ENCODE measurements at regions not wholly inside any gene's neighbourhood (a gene's known extent, or its start where the extent isn't known, plus 50 kb on each side); places are given as distances from the start of the nearest gene placed in this dataset.

DNA sequence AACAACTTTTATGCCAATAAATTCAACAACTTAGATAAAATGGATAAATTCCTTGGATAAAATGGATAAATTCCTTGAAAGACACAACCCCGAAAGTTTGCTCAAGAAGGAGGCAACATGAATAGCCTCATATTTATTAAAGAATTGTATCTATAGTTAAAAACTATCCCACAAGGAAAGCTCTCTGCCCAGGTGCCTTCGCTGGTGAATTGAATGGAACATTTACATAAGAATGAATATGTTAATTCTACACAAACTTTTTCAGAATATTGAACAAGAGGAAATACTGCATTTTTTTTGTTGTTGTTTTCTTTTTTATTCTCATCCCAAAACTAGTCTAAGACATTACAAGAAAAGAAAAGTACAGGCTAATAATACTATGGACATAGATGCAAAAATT is 805.3 kb upstream of the RAB6C start:
- TF ChIP-seq, protein P1, sequence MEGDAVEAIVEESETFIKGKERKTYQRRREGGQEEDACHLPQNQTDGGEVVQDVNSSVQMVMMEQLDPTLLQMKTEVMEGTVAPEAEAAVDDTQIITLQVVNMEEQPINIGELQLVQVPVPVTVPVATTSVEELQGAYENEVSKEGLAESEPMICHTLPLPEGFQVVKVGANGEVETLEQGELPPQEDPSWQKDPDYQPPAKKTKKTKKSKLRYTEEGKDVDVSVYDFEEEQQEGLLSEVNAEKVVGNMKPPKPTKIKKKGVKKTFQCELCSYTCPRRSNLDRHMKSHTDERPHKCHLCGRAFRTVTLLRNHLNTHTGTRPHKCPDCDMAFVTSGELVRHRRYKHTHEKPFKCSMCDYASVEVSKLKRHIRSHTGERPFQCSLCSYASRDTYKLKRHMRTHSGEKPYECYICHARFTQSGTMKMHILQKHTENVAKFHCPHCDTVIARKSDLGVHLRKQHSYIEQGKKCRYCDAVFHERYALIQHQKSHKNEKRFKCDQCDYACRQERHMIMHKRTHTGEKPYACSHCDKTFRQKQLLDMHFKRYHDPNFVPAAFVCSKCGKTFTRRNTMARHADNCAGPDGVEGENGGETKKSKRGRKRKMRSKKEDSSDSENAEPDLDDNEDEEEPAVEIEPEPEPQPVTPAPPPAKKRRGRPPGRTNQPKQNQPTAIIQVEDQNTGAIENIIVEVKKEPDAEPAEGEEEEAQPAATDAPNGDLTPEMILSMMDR (conservative IDR thresholded peaks at IDR 0.05): no peak
- H3K27ac ChIP-seq: no peak overlapping the region

- TF ChIP-seq, protein P1 (conservative IDR thresholded peaks at IDR 0.05): no peak
- H3K27ac ChIP-seq: no peak overlapping the region
Observed at GRCh38 chr2:129175051-129175450, 804.4 kb upstream of the RAB6C start.

GRCh38 chr2:129176375-129176774 is 803.1 kb upstream of the RAB6C start:
- TF ChIP-seq, protein P1 (conservative IDR thresholded peaks at IDR 0.05): no peak
- H3K27ac ChIP-seq: no peak overlapping the region

DNA sequence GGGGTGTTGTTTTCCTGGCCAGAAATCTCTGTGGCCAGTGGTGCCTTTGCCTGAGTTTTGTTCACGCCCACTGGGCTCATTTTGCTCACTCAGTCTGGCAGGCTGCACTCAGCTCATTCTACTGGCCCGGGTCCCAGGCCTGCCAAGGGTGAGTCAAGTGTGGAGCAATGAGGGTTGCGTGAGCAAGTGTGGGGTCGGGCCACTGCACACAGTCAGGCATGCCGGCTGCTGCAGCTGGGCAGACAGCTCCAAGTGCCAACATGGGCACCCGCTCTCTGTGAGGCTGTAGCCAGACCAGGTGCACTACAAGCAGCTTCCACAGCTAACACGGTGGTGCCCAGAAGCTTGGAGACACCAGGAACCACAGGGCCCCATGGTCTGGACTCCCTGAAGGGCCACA is 801.1 kb upstream of the RAB6C start:
- TF ChIP-seq, protein P1 (conservative IDR thresholded peaks at IDR 0.05): no peak
- no peak overlapping the region for H3K27ac ChIP-seq

- TF ChIP-seq, protein P1 (conservative IDR thresholded peaks at IDR 0.05): no peak
- H3K27ac ChIP-seq: no peak overlapping the region
Observed at GRCh38 chr2:129179199-129179598, 800.3 kb upstream of the RAB6C start.

GRCh38 chr2:129180124-129180716 is 799.2 kb upstream of the RAB6C start:
- no peak overlapping the region for H3K27ac ChIP-seq
- TF ChIP-seq, protein P1 (conservative IDR thresholded peaks at IDR 0.05): no peak

DNA sequence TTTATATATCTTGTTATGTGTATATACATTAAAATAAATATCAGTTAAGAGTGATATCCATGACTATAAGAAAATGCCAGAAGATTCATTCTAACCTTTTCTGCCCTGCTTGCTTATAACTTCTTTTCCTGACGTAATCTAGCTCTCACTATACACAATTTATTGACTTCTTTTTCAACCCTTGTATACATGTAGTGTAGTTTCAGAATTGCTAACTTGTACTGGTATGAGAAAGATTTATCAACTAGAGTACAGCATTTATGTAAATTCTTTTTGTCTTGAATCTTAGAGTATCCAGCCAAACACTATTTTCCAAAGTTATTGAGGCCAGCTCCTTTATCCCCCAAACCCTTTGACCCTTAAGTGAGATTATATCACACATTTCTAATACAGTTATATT is 798.0 kb upstream of the RAB6C start:
- TF ChIP-seq, protein P1 (conservative IDR thresholded peaks at IDR 0.05): no peak
- no peak overlapping the region for H3K27ac ChIP-seq

All from VCaP (cell line).